HepG2 (cell line): ENCODE measurements at regions not wholly inside any gene's neighbourhood (a gene's known extent, or its start where the extent isn't known, plus 50 kb on each side); places are given as distances from the start of the nearest gene placed in this dataset.

Source experiments
- ATAC-seq: fragments of 200-7000 bp; cut with Tn5 transposase; 3 replicates; pipeline ENCODE4 v1.9.1; 2020; ENCODE audit warnings: mild to moderate bottlenecking, moderate library complexity
- BruUV-seq: library from RNA; stranded (reverse); fragments of 400-500 nt; replicated peaks from 2 replicates; lab custom pipeline; 2021; lab: Mats Ljungman, UMichigan
- CTCF ChIA-PET: fragments of 300-600 bp; formaldehyde crosslinking; extraction: SDS; loops from one replicate; lab custom pipeline; 2021; ENCODE audit warnings: low total read pairs, inconsistent platforms, low intra/inter-chr PET ratio; lab: Yijun Ruan, JAX
- POLR2A ChIA-PET: fragments of 350-600 bp; sonication (Branson Sonifier 250); formaldehyde crosslinking; loops from one replicate; lab custom pipeline; 2020; ENCODE audit warnings: antibody characterized with exemption, inconsistent platforms; lab: Yijun Ruan, JAX
- DNase-seq: peaks from one replicate; pipeline ENCODE4 v3.0.0-alpha.2; 2015; ENCODE audit warnings: low spot score
- FAIRE-seq: peaks from 3 replicates; lab custom pipeline; 2011; peaks lifted over from hg19 to GRCh38; lab: Jason Lieb, UNC
- H2AFZ ChIP-seq: one replicate; pipeline ENCODE4 v1.6.1; 2011; ENCODE audit warnings: low read length, inconsistent platforms
- H3K27ac ChIP-seq: fragments of 300-600 bp; 3 replicates; pipeline ENCODE4 v1.8.0; 2011; ENCODE audit warnings: mixed run types, mild to moderate bottlenecking, mixed read lengths, low read length, inconsistent platforms; ENCODE audit not compliant: insufficient read depth; ENCODE audit errors: extremely low read length
- H3K27me3 ChIP-seq, 2 experiments: fragments of 200-600 bp in 1 of 2; 2 replicates in 1 of 2; 3 replicates in 1 of 2; pipeline versions ENCODE4 v1.6.0 to v1.8.0; 2011; ENCODE audit warnings: low read length in 2 of 2, mild to moderate bottlenecking in 2 of 2, moderate library complexity in 2 of 2, inconsistent platforms in 1 of 2; ENCODE audit not compliant: insufficient read depth in 2 of 2, control insufficient read depth in 1 of 2
- H3K36me3 ChIP-seq, 2 experiments: fragments of 200-600 bp in 1 of 2; replicated peaks in 1 of 2; 2 replicates in 1 of 2; 3 replicates in 1 of 2; pipeline versions ENCODE4 v1.5.1 to v1.8.0; 2011; ENCODE audit warnings: low read length in 2 of 2, inconsistent platforms in 1 of 2; ENCODE audit not compliant: insufficient read depth in 2 of 2, control insufficient read depth in 1 of 2
- H3K4me1 ChIP-seq: 2 replicates; pipeline ENCODE4 v1.5.1; 2012; ENCODE audit warnings: low read length, inconsistent platforms; ENCODE audit not compliant: insufficient read depth
- H3K4me2 ChIP-seq: 2 replicates; pipeline ENCODE4 v1.6.0; 2011; ENCODE audit warnings: low read depth, low read length, inconsistent platforms
- H3K4me3 ChIP-seq, 3 experiments: fragments of 200-600 bp in 1 of 3; sonication (generic), shearing (Covaris generic) in 1 of 3; replicated peaks in 1 of 3; 2 replicates each; pipeline ENCODE4 v1.5.1; 2011 to 2016; ENCODE audit warnings: low read length in 3 of 3, inconsistent platforms in 2 of 3, low read depth in 2 of 3, mild to moderate bottlenecking in 2 of 3, control low read depth in 1 of 3, mixed read lengths in 1 of 3; ENCODE audit not compliant: insufficient read depth in 1 of 3
- H3K79me2 ChIP-seq: one replicate; pipeline ENCODE4 v1.6.1; 2011; ENCODE audit warnings: low read length, inconsistent platforms; ENCODE audit not compliant: insufficient read depth
- H3K9ac ChIP-seq: 2 replicates; pipeline ENCODE4 v1.6.0; 2011; ENCODE audit warnings: mild to moderate bottlenecking, low read depth, low read length, inconsistent platforms; ENCODE audit not compliant: insufficient read depth
- H3K9me3 ChIP-seq: 2 replicates; pipeline ENCODE4 v1.5.1; 2012; ENCODE audit warnings: mild to moderate bottlenecking, low read length
- H4K20me1 ChIP-seq: 2 replicates; pipeline ENCODE4 v1.6.0; 2011; ENCODE audit warnings: inconsistent platforms, mild to moderate bottlenecking, low read length, moderate library complexity; ENCODE audit not compliant: insufficient read depth
- FOXA3 ChIP-seq: IDR thresholded peaks from 2 replicates; pipeline ENCODE4 v1.6.1; 2016; ENCODE audit warnings: missing genetic modification reagents, missing compliant biosample characterization
- GABPA ChIP-seq, 2 experiments: IDR thresholded peaks; 2 replicates each; pipeline ENCODE4 v1.6.1; 2011 to 2016; ENCODE audit warnings: low read depth in 2 of 2, low read length in 1 of 2, missing biosample characterization in 1 of 2, missing genetic modification characterization in 1 of 2
- IRX3 ChIP-seq: sonication (generic); formaldehyde crosslinking; IDR thresholded peaks from 2 replicates; pipeline ENCODE4 v1.8.1; 2023; ENCODE audit warnings: mild to moderate bottlenecking, low read depth, missing genetic modification reagents, borderline replicate concordance
- JARID2 ChIP-seq: sonication (generic); formaldehyde crosslinking; IDR thresholded peaks from 2 replicates; pipeline ENCODE4 v1.8.1; 2023; ENCODE audit warnings: missing genetic modification reagents, inconsistent platforms; ENCODE audit not compliant: insufficient replicate concordance
- JDP2 ChIP-seq: sonication (generic); formaldehyde crosslinking; IDR thresholded peaks from 2 replicates; pipeline ENCODE4 v1.8.1; 2022; ENCODE audit warnings: missing genetic modification reagents, borderline replicate concordance
- TBX2 ChIP-seq: sonication (generic); formaldehyde crosslinking; IDR thresholded peaks from 2 replicates; pipeline ENCODE4 v1.5.0; 2020; ENCODE audit warnings: missing genetic modification reagents, mild to moderate bottlenecking, borderline replicate concordance
- ZNF180 ChIP-seq: sonication (generic); formaldehyde crosslinking; IDR thresholded peaks from 2 replicates; pipeline ENCODE4 v1.4.0; 2020; ENCODE audit warnings: low read depth, missing genetic modification reagents, borderline replicate concordance
- ZNF678 ChIP-seq: sonication (generic); formaldehyde crosslinking; IDR thresholded peaks from 2 replicates; pipeline ENCODE4 v1.4.0; 2020; ENCODE audit warnings: mild to moderate bottlenecking, missing genetic modification reagents
- ZSCAN31 ChIP-seq: sonication (generic); formaldehyde crosslinking; IDR thresholded peaks from 2 replicates; pipeline ENCODE4 v1.5.0; 2020; ENCODE audit warnings: low read depth, mild to moderate bottlenecking, missing genetic modification reagents
- WGBS: methylation state at CpG from one replicate; pipeline ENCODE4 v1.1.6; 2017; ENCODE audit warnings: low lambda C conversion rate; 5-methylcytosine and 5-hydroxymethylcytosine counted together
- in situ Hi-C: cut with HindIII; loops from 2 replicates; pipeline ENCODE4 v1.10.0; 2017; ENCODE audit warnings: low pct_unique_long_range_greater_than_20kb; ENCODE audit not compliant: extremely low pct_ligation_motif_present
- intact Hi-C: fragments of 100-400 bp; cut with micrococcal nuclease; formaldehyde crosslinking; loops from one replicate; pipeline ENCODE4 v1.10.0; 2022; ENCODE audit not compliant: unreplicated experiment
- TF ChIP-seq, protein P1 (sequence below), 2 experiments: sonication (generic) in 1 of 2; formaldehyde crosslinking in 1 of 2; IDR thresholded peaks; 2 replicates each; pipeline versions ENCODE4 v1.5.1 to v1.6.1; 2011 to 2020; ENCODE audit warnings: borderline replicate concordance in 1 of 2, low read depth in 1 of 2, low read length in 1 of 2, mild to moderate bottlenecking in 1 of 2, missing genetic modification reagents in 1 of 2, moderate library complexity in 1 of 2

DNA sequence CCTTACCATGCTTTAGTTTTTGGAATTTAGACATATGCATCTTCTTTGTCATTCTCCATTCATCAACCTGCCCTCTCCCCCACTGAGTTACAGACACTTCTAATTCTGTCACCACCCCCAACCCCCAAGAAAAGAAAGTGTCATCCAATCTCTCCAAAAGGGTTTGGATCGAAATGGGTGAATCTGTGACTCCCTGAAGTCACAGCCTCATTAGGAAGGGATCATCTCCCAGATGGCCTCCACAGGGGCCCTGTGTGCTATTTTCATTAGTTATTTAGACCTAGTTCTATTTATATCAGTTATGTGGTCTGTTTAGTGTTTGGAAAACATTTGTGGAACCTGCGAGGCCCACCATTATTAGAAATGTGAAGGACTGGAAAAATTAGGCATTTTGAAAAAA lies 191.0 kb upstream of the ATP2B1 start (continued):
- TF ChIP-seq FOXA3 (CRISPR knock-in tag) = no peak
- TF ChIP-seq, protein P1, sequence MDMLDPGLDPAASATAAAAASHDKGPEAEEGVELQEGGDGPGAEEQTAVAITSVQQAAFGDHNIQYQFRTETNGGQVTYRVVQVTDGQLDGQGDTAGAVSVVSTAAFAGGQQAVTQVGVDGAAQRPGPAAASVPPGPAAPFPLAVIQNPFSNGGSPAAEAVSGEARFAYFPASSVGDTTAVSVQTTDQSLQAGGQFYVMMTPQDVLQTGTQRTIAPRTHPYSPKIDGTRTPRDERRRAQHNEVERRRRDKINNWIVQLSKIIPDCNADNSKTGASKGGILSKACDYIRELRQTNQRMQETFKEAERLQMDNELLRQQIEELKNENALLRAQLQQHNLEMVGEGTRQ (IDR thresholded peaks at IDR 0.05; ENCODE audit: low read depth, low read length) = no peak
- TF ChIP-seq, protein P1 (CRISPR knock-in tag; IDR thresholded peaks at IDR 0.05; ENCODE audit: borderline replicate concordance) = no peak
- no peak for TF ChIP-seq JDP2 (CRISPR knock-in tag)
- TF ChIP-seq, all 625 proteins: peak for 0

DNA sequence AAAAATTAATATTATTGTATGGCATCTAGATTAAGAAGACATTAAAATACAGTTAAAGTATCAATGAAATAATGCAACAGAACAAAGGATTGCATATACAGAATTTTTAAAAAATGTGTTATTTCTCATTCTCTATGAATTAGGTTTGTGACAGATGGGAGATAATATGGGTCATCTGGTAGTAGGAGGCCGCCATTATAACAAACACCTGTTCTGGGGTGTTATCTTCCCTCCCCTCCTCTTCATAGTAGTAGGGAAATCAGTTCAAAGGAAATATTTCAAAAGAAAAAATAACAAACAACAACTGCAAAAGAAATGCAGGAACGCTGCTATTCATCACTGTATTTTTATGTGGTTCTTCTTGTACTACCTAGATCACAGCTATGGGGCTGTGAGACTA lies 187.0 kb upstream of the ATP2B1 start:
- POLR2A ChIA-PET = no interaction called here
- Histone ChIP-seq H3K4me1 (no peaks in the 10 kb centered on the region), H2AFZ (no peak overlapping the region), H3K79me2 (no peaks in the 10 kb centered on the region), H3K27ac (no peak overlapping the region), H3K4me3 (no peak overlapping the region), H3K9me3 (no peaks in the 10 kb centered on the region), H3K27me3 (no peaks in the 10 kb centered on the region), H3K9ac (no peak overlapping the region), H3K36me3 (no peaks in the 10 kb centered on the region), H3K4me2 (no peak overlapping the region), H4K20me1 (no peaks in the 10 kb centered on the region)
- no peak for FAIRE-seq
- BruUV-seq = no TSS peak
- CTCF ChIA-PET = no interaction called here
- no peak for TF ChIP-seq TBX2
- TF ChIP-seq ZNF180 = no peak
- TF ChIP-seq ZNF678 (CRISPR knock-in tag) = no peak
- TF ChIP-seq IRX3 (CRISPR knock-in tag) = no peak
- no peak for TF ChIP-seq GABPA (IDR thresholded peaks at IDR 0.05; ENCODE audit: low read depth, low read length)
- TF ChIP-seq GABPA (CRISPR knock-in tag; IDR thresholded peaks at IDR 0.05; ENCODE audit: low read depth) = no peak
- TF ChIP-seq ZSCAN31 (CRISPR knock-in tag) = no peak
- no peak for TF ChIP-seq JARID2 (CRISPR knock-in tag)
- in situ Hi-C loops = no loop called here
- 2% methylated on average over 2 of the region's 2 CpGs for WGBS
- ATAC-seq = no peak
- intact Hi-C loops = no loop called here
- no peak for DNase-seq
